IMR-90 (cell line): ENCODE measurements at regions not wholly inside any gene's neighbourhood (a gene's known extent, or its start where the extent isn't known, plus 50 kb on each side); places are given as distances from the start of the nearest gene placed in this dataset.

Source experiments
- ATAC-seq: fragments of 200-7000 bp; cut with Tn5 transposase; 2 replicates; pipeline ENCODE4 v1.9.1; 2020; ENCODE audit warnings: low read depth, mild to moderate bottlenecking, moderate library complexity
- BruUV-seq: library from RNA; stranded (reverse); fragments of 400-500 nt; replicated peaks from 2 replicates; lab custom pipeline; 2021; lab: Mats Ljungman, UMichigan
- CTCF ChIA-PET: fragments of 300-600 bp; formaldehyde crosslinking; extraction: SDS; loops from one replicate; lab custom pipeline; 2021; ENCODE audit warnings: antibody characterized with exemption; lab: Yijun Ruan, JAX
- POLR2A ChIA-PET: fragments of 300-600 bp; sonication (Branson Sonifier 250); formaldehyde crosslinking; loops from one replicate; lab custom pipeline; 2022; ENCODE audit warnings: antibody characterized with exemption; ENCODE audit not compliant: unreplicated experiment; lab: Charles Lee
- DNase-seq: peaks from one replicate; pipeline ENCODE4 v3.0.0; 2013
- H2AFZ ChIP-seq: replicated peaks from 2 replicates; pipeline ENCODE3; 2013; ENCODE audit warnings: low read length, mild to moderate bottlenecking; ENCODE audit not compliant: poor library complexity
- H2AK5ac ChIP-seq: 2 replicates; pipeline ENCODE4 v1.6.1; 2013; ENCODE audit warnings: low read depth, low read length, inconsistent platforms
- H2AK9ac ChIP-seq: replicated peaks from 2 replicates; pipeline ENCODE3; 2013; ENCODE audit warnings: mild to moderate bottlenecking, low read depth, low read length, moderate library complexity; ENCODE audit not compliant: poor library complexity
- H2BK120ac ChIP-seq: 2 replicates; pipeline ENCODE4 v1.6.1; 2013; ENCODE audit warnings: low read depth, low read length, inconsistent platforms
- H2BK15ac ChIP-seq: 3 replicates; pipeline ENCODE4 v1.6.1; 2013; ENCODE audit warnings: low read depth, low read length, inconsistent platforms
- H2BK20ac ChIP-seq: 2 replicates; pipeline ENCODE4 v1.6.1; 2013; ENCODE audit warnings: low read depth, mild to moderate bottlenecking, inconsistent platforms, low read length, moderate library complexity
- H2BK5ac ChIP-seq: 2 replicates; pipeline ENCODE4 v1.6.1; 2013; ENCODE audit warnings: mild to moderate bottlenecking, low read depth, low read length, inconsistent platforms; ENCODE audit not compliant: poor library complexity, severe bottlenecking
- H3K14ac ChIP-seq: replicated peaks from 2 replicates; pipeline ENCODE4 v1.6.1; 2013; ENCODE audit warnings: low read depth, low read length, inconsistent platforms
- H3K18ac ChIP-seq: 2 replicates; pipeline ENCODE4 v1.6.1; 2013; ENCODE audit warnings: low read depth, low read length, control low read depth
- H3K23ac ChIP-seq: 2 replicates; pipeline ENCODE4 v1.6.1; 2013; ENCODE audit warnings: low read depth, low read length, inconsistent platforms
- H3K27ac ChIP-seq: 2 replicates; pipeline ENCODE4 v1.5.1; 2013; ENCODE audit warnings: mild to moderate bottlenecking, control low read depth, low read length; ENCODE audit not compliant: insufficient read depth
- H3K27me3 ChIP-seq: 2 replicates; pipeline ENCODE4 v1.6.1; 2013; ENCODE audit warnings: low read length; ENCODE audit not compliant: control insufficient read depth, insufficient read depth
- H3K36me3 ChIP-seq: 2 replicates; pipeline ENCODE4 v1.6.1; 2013; ENCODE audit warnings: low read length, mixed read lengths; ENCODE audit not compliant: control insufficient read depth, insufficient read depth
- H3K4ac ChIP-seq: 2 replicates; pipeline ENCODE4 v1.6.1; 2013; ENCODE audit warnings: low read depth, low read length, inconsistent platforms
- H3K4me1 ChIP-seq: 2 replicates; pipeline ENCODE4 v1.6.1; 2013; ENCODE audit warnings: low read length, mixed read lengths; ENCODE audit not compliant: control insufficient read depth, insufficient read depth
- H3K4me2 ChIP-seq: 2 replicates; pipeline ENCODE4 v1.6.1; 2013; ENCODE audit warnings: low read depth, mild to moderate bottlenecking, control low read depth, low read length, moderate library complexity
- H3K4me3 ChIP-seq: 2 replicates; pipeline ENCODE4 v1.5.1; 2013; ENCODE audit warnings: low read depth, mild to moderate bottlenecking, control low read depth, low read length, moderate library complexity; ENCODE audit not compliant: insufficient read depth
- H3K56ac ChIP-seq: 2 replicates; pipeline ENCODE4 v1.6.1; 2013; ENCODE audit warnings: low read length, inconsistent platforms; ENCODE audit not compliant: insufficient read depth; ENCODE audit errors: extremely low read depth
- H3K79me1 ChIP-seq, 2 experiments: 2 replicates each; pipeline ENCODE4 v1.6.1; 2013; ENCODE audit warnings: low read length in 2 of 2, inconsistent platforms in 1 of 2, low read depth in 1 of 2
- H3K9ac ChIP-seq: 2 replicates; pipeline ENCODE4 v1.6.1; 2013; ENCODE audit warnings: low read depth, low read length, control low read depth
- H3K9me1 ChIP-seq: 2 replicates; pipeline ENCODE4 v1.6.1; 2013; ENCODE audit warnings: low read length, inconsistent platforms; ENCODE audit not compliant: insufficient read depth
- H3K9me3 ChIP-seq: 2 replicates; pipeline ENCODE4 v1.6.1; 2013; ENCODE audit warnings: low read length; ENCODE audit not compliant: control insufficient read depth, insufficient read depth
- H4K20me1 ChIP-seq: 2 replicates; pipeline ENCODE4 v1.6.1; 2013; ENCODE audit warnings: low read length, inconsistent platforms; ENCODE audit not compliant: insufficient read depth
- H4K5ac ChIP-seq: 2 replicates; pipeline ENCODE4 v1.6.1; 2013; ENCODE audit warnings: mild to moderate bottlenecking, low read depth, low read length, control low read depth
- H4K8ac ChIP-seq, 2 experiments: 2 replicates each; pipeline ENCODE4 v1.6.1; 2013; ENCODE audit warnings: low read depth in 2 of 2, low read length in 2 of 2, control low read depth in 1 of 2, inconsistent platforms in 1 of 2
- H4K91ac ChIP-seq: 2 replicates; pipeline ENCODE4 v1.6.1; 2013; ENCODE audit warnings: low read depth, low read length, inconsistent platforms; ENCODE audit not compliant: insufficient read depth
- CEBPB ChIP-seq: IDR thresholded peaks from 2 replicates; pipeline ENCODE4 v1.6.1; 2012; ENCODE audit warnings: low read depth, low read length, improper control_type of control experiment
- NFE2L2 ChIP-seq: fragments of 150-350 bp; IDR thresholded peaks from 2 replicates; pipeline ENCODE4 v1.6.1; 2016; ENCODE audit warnings: low read depth, mild to moderate bottlenecking, low read length
- RAD21 ChIP-seq: IDR thresholded peaks from 2 replicates; pipeline ENCODE4 v1.6.1; 2012; ENCODE audit warnings: low read length, improper control_type of control experiment
- USF2 ChIP-seq: fragments of 150-350 bp; IDR thresholded peaks from 2 replicates; pipeline ENCODE4 v1.6.1; 2017; ENCODE audit warnings: mild to moderate bottlenecking, antibody characterized with exemption, low read length, low read depth
- WGBS, 2 experiments: methylation state at CpG; one replicate each; pipeline versions ENCODE4 v1.1.5 to v1.1.7; 2013; ENCODE audit warnings: missing lambda C conversion rate in 2 of 2; ENCODE audit not compliant: insufficient read length in 1 of 2; ENCODE audit errors: extremely low coverage in 2 of 2; 5-methylcytosine and 5-hydroxymethylcytosine counted together
- dilution Hi-C: fragments of 300-500 bp; cut with HindIII; formaldehyde crosslinking; loops from one replicate; pipeline ENCODE4 v1.14.3; 2018; ENCODE audit warnings: low sequenced_read_pairs; ENCODE audit not compliant: unreplicated experiment
- in situ Hi-C: fragments of 300-500 bp; cut with MboI; formaldehyde crosslinking; loops from 3 replicates; pipeline ENCODE4 v1.14.3; 2019; ENCODE audit warnings: low sequenced_read_pairs, inconsistent platforms, mixed read lengths
- intact Hi-C: fragments of 100-400 bp; cut with micrococcal nuclease; formaldehyde crosslinking; loops from 2 replicates; pipeline ENCODE4 v1.10.0; 2022
- TF ChIP-seq, protein P1 (sequence below): conservative IDR thresholded peaks from 2 replicates; pipeline ENCODE4 v1.5.1; 2012; ENCODE audit warnings: mild to moderate bottlenecking, low read depth, low read length, improper control_type of control experiment

- DNase-seq, result no peak
- no peak overlapping the region; the same call in 1 of the 2 replicates for H3K18ac ChIP-seq
- H3K14ac ChIP-seq, result no peak overlapping the region
- H2BK5ac ChIP-seq, result peak overlapping the region; percentile 65
- peak overlapping the region in 1 of 2 experiments; percentile 71; a peak in 1 of 4 replicates for H4K8ac ChIP-seq
- no peak overlapping the region for H2AK9ac ChIP-seq
- WGBS, 2 experiments, result no CpG with 5 or more reads among the region's 1 CpG
- no peak overlapping the region for H3K27ac ChIP-seq
- H3K4ac ChIP-seq, result peak overlapping the region; percentile 54; the same call in 1 of the 2 replicates
- 0 out of 2 replicates have a peak overlapping the region, but pooled peaks have one; percentile 47 for H2BK120ac ChIP-seq
- peaks cover 21% of the 10 kb centered on the region for H3K4me1 ChIP-seq
- no peak overlapping the region for H3K56ac ChIP-seq
- peak overlapping the region; percentile 11; the same call in 1 of the 2 replicates for H3K23ac ChIP-seq
- peaks cover 4% of the 10 kb centered on the region for H3K9me1 ChIP-seq
- no peaks in the 10 kb centered on the region for H3K27me3 ChIP-seq
- H4K91ac ChIP-seq, result 0 out of 2 replicates have a peak overlapping the region, but pooled peaks have one; percentile 38
- H3K4me3 ChIP-seq, result no peak overlapping the region
- no peak overlapping the region for H4K5ac ChIP-seq
- H3K36me3 ChIP-seq, result no peaks in the 10 kb centered on the region
- 0 out of 3 replicates have a peak overlapping the region, but pooled peaks have one; percentile 49 for H2BK15ac ChIP-seq
- dilution Hi-C loops, result no loop called here
- in situ Hi-C loops, result no loop called here
- intact Hi-C loops, result no loop called here
- H2AK5ac ChIP-seq, result peak overlapping the region; percentile 74
- POLR2A ChIA-PET, result no interaction called here
- TF ChIP-seq NFE2L2 (no peak), USF2 (no peak), RAD21 (no peak), CEBPB (no peak)
- TF ChIP-seq, protein P1, sequence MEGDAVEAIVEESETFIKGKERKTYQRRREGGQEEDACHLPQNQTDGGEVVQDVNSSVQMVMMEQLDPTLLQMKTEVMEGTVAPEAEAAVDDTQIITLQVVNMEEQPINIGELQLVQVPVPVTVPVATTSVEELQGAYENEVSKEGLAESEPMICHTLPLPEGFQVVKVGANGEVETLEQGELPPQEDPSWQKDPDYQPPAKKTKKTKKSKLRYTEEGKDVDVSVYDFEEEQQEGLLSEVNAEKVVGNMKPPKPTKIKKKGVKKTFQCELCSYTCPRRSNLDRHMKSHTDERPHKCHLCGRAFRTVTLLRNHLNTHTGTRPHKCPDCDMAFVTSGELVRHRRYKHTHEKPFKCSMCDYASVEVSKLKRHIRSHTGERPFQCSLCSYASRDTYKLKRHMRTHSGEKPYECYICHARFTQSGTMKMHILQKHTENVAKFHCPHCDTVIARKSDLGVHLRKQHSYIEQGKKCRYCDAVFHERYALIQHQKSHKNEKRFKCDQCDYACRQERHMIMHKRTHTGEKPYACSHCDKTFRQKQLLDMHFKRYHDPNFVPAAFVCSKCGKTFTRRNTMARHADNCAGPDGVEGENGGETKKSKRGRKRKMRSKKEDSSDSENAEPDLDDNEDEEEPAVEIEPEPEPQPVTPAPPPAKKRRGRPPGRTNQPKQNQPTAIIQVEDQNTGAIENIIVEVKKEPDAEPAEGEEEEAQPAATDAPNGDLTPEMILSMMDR, result no peak
- H3K9ac ChIP-seq, result no peak overlapping the region
- H2AFZ ChIP-seq, result no peak overlapping the region
- CTCF ChIA-PET, result no interaction called here
- H3K79me1 ChIP-seq, result peaks cover 0 to 27% of the 10 kb centered on the region in 2 experiments; a peak in 3 of 4 replicates
- no peaks in the 10 kb centered on the region for H3K9me3 ChIP-seq
- ATAC-seq, result no peak
- no peaks in the 10 kb centered on the region for H4K20me1 ChIP-seq
- BruUV-seq, result no TSS peak
- H2BK20ac ChIP-seq, result peak overlapping the region; percentile 44; the same call in 1 of the 2 replicates
- H3K4me2 ChIP-seq, result no peak overlapping the region
Observed at GRCh38 chr3:101943029-101943428, 93.7 kb downstream of the NFKBIZ start.
